Fibroblast of pulmonary artery (primary cell): ENCODE measurements at regions not wholly inside any gene's neighbourhood (a gene's known extent, or its start where the extent isn't known, plus 50 kb on each side); places are given as distances from the start of the nearest gene placed in this dataset.

Experiments used
- DNase-seq: peaks from one replicate; pipeline ENCODE4 v3.0.0-alpha.2; 2010; ENCODE audit warnings: low read depth
- H3K4me3 ChIP-seq: replicated peaks from 2 replicates; pipeline ENCODE4 v1.5.1; 2011; ENCODE audit warnings: low read depth, mild to moderate bottlenecking, control low read depth, low read length, moderate library complexity
- TF ChIP-seq, protein P1 (sequence below): IDR thresholded peaks from 2 replicates; pipeline ENCODE4 v1.5.1; 2011; ENCODE audit warnings: mild to moderate bottlenecking, control low read depth, low read length, inconsistent platforms; ENCODE audit errors: missing control alignments

DNA sequence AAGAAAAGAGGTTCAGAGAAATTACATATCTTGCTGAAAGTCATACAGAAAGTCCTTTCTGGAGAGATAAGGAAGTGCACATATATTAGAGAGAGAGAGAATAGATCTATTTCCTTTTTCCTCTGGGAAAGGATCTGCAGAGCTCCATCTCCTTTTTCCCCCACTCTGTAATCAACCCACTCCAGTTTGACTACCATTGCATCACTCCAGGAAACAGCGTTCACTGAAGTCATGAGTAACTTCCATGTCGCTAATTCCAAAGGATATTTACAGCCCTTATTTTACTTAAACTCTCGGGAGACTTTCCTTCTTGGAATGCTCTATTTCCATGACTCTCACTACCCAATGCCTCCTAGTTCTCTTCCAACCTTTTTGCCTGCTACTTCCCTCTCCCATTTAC, 72.5 kb upstream of the PARP11 start:
- H3K4me3 ChIP-seq, result no peak overlapping the region
- DNase-seq, result no peak
- TF ChIP-seq, protein P1, sequence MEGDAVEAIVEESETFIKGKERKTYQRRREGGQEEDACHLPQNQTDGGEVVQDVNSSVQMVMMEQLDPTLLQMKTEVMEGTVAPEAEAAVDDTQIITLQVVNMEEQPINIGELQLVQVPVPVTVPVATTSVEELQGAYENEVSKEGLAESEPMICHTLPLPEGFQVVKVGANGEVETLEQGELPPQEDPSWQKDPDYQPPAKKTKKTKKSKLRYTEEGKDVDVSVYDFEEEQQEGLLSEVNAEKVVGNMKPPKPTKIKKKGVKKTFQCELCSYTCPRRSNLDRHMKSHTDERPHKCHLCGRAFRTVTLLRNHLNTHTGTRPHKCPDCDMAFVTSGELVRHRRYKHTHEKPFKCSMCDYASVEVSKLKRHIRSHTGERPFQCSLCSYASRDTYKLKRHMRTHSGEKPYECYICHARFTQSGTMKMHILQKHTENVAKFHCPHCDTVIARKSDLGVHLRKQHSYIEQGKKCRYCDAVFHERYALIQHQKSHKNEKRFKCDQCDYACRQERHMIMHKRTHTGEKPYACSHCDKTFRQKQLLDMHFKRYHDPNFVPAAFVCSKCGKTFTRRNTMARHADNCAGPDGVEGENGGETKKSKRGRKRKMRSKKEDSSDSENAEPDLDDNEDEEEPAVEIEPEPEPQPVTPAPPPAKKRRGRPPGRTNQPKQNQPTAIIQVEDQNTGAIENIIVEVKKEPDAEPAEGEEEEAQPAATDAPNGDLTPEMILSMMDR, result no peak

DNA sequence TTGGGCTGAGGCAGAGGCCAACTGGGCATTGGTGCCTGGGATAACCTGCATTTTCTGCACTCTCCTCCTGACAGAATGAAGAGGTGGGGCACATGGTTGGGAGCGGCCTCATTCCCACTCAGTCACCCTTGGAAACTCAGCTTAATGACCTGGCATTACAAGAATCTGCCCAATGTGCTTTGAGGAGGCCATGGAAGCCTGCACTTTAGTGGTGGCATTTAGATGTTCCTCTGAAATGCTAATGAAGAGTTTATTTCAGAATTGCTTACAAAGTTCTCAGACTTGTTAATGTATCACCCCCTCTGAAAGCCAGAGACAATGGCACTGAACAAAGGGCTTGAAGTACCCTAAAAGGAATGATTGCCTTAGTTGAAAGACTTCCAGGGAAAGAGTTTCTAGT, 71.4 kb upstream of the PARP11 start:
- no peak for DNase-seq
- TF ChIP-seq, protein P1, result no peak
- no peak overlapping the region for H3K4me3 ChIP-seq

DNA sequence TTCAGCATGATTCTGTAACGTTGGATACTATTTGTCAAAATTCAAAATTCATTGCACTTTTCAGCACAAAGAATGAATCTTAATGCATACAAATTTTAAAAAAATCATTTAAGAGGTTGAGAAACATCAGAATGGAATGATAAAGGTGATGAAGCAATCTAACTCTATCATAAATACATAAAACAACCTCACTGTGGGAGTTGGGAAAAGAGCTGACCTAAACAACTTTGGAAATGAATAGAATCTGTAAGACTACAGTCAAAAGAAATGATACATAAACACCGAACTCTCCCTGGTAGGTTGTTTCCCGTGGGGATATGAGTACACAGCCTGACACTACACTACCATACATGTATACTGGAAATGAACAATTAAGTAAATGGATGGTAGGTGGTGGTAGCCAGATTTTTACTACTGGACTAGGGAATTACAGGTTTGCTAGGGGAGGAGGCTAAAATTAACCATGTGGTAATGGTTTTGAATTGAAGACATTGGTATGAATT, 64.9 kb upstream of the PARP11 start:
- DNase-seq, result no peak
- no peak overlapping the region for H3K4me3 ChIP-seq
- TF ChIP-seq, protein P1, result no peak

DNA sequence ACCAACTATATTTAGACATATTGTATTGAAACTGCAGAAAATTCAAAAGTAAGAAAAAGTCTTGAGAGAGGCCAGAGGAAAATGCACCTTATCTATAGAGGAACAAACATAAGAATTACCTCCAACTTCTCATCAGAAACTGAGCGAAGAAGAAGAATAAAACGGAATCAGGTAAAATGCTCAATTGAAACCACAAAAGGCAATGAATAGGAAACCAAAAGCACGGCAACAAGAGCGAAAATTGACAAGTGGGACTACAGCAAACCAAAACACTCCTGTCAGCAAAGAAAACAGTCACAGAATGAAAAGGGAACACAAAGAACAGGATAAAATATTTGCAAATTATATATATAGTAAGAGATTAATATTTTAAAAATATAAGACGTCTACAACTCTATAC, 61.9 kb upstream of the PARP11 start:
- DNase-seq, result no peak
- no peak overlapping the region for H3K4me3 ChIP-seq
- TF ChIP-seq, protein P1, result no peak

DNA sequence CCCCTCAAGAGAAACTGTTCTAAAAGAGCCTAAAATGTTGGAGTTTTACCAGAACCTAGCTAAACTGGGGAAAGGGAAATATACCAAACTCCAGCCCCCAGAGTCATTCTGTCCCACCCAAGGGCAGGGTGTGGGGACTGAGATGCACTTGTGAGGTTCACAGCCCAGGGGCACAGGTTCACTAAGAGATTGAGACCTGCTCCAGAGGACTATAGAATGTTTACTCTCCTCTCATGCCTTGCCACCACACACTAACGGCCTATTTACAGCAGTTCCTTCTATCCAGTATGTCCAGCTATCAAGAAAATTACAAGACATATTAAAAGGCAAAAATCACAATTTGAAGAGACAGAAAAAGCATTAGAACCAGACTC, 60.6 kb upstream of the PARP11 start:
- TF ChIP-seq, protein P1, result no peak
- H3K4me3 ChIP-seq, result no peak overlapping the region
- DNase-seq, result no peak

DNA sequence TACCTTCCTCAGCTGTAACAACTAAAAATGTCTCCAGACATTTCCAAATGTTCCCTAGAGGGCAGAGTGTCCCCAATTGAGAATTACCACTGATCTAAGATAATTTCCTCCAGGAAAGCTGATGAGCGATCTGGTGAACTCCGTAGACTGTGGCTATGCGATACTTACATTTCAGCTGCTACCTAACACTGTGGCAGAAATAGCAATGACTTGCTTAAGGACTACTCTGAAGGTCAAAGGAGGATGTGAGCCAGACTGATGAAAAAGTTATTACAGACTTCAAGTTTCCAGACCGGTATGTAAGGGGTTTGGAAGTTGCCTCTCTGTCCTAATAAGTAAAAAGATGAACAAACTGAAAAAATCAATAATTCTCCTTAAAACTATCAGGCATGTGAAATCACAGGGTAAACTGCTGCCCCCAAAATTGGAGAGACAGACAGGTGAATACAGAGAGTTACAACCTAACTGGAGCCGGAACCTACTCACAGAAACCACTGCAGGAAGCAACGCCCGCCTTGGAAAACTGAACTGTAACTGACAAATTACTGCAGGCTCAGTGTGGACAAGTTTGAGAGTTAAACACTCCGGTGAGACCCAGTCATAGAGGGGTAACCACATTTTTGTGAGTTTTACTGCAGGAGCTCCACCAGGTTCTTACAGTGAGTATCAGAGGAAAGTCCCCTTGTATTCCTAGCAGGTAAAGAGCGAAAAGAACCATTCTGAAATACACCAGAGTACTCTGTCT, 60.0 kb upstream of the PARP11 start:
- no peak overlapping the region for H3K4me3 ChIP-seq
- no peak for DNase-seq
- TF ChIP-seq, protein P1, result no peak

DNA sequence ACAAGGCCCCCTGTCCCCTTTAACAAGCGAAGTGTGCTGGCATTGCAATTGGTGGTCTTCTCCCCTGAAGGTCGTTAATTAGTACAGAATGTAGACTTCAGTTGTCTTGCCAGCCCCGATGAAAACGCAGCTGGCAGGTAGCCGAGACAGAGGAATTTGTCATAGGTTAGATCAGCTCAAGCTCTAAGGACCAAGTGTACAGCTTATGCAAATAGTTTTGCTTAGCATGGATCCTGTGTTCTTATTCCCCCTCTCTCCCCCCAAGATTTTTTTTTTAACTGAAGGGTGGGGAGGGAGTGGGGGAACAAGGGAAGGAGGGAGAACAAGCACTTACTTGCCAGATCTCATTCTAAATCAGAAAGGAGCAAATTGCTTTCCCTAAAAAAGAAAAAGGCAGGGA, 58.6 kb upstream of the PARP11 start:
- no peak overlapping the region for H3K4me3 ChIP-seq
- DNase-seq, result no peak
- TF ChIP-seq, protein P1, result no peak
